GM18505 (cell line): ENCODE measurements at regions not wholly inside any gene's neighbourhood (a gene's known extent, or its start where the extent isn't known, plus 50 kb on each side); places are given as distances from the start of the nearest gene placed in this dataset.

Source experiments
- ATAC-seq: cut with Tn5 transposase; IDR thresholded peaks from one replicate; pipeline ENCODE4 v1.9.1; 2021; ENCODE audit not compliant: unreplicated experiment
- POLR2A ChIP-seq: IDR thresholded peaks from 4 replicates; pipeline ENCODE4 v1.6.1; 2011; ENCODE audit warnings: borderline replicate concordance; ENCODE audit not compliant: insufficient read depth, insufficient read length; ENCODE audit errors: extremely low read depth

GRCh38 chr3:28951772-28952556 lies 328.9 kb upstream of the RBMS3 start:
- no peak for TF ChIP-seq POLR2A
- no peak for ATAC-seq

- no peak for ATAC-seq
- TF ChIP-seq POLR2A: no peak
Measured at GRCh38 chr3:28958656-28959055, 322.2 kb upstream of the RBMS3 start.

- TF ChIP-seq POLR2A: no peak
- ATAC-seq: no peak
Measured at GRCh38 chr3:28971156-28971555, 309.7 kb upstream of the RBMS3 start.

- ATAC-seq: peak; percentile 82
- TF ChIP-seq POLR2A: no peak
Measured at GRCh38 chr3:28972921-28973320, 307.9 kb upstream of the RBMS3 start.

- TF ChIP-seq POLR2A: no peak
- ATAC-seq: no peak
Measured at GRCh38 chr3:28973609-28974008, 307.3 kb upstream of the RBMS3 start.

- no peak for ATAC-seq
- TF ChIP-seq POLR2A: no peak
Measured at GRCh38 chr3:28978092-28978491, 302.8 kb upstream of the RBMS3 start.

GRCh38 chr3:28980131-28980530 lies 300.7 kb upstream of the RBMS3 start:
- no peak for ATAC-seq
- no peak for TF ChIP-seq POLR2A

GRCh38 chr3:28980631-28981030 lies 300.2 kb upstream of the RBMS3 start:
- ATAC-seq: no peak
- TF ChIP-seq POLR2A: no peak

GRCh38 chr3:28982906-28983305 lies 298.0 kb upstream of the RBMS3 start:
- no peak for TF ChIP-seq POLR2A
- ATAC-seq: peak; percentile 93

- no peak for TF ChIP-seq POLR2A
- no peak for ATAC-seq
Measured at GRCh38 chr3:28986922-28987321, 293.9 kb upstream of the RBMS3 start.

- no peak for TF ChIP-seq POLR2A
- ATAC-seq: peak; percentile 93
Measured at GRCh38 chr3:28989646-28990089, 291.2 kb upstream of the RBMS3 start.

GRCh38 chr3:28994161-28994905 lies 286.5 kb upstream of the RBMS3 start:
- no peak for TF ChIP-seq POLR2A
- no peak for ATAC-seq

GRCh38 chr3:29004885-29005599 lies 275.8 kb upstream of the RBMS3 start:
- no peak for TF ChIP-seq POLR2A
- peak; percentile 99 for ATAC-seq
